ENCODE measurements at regions not wholly inside any gene's neighbourhood (a gene's known extent, or its start where the extent isn't known, plus 50 kb on each side); places are given as distances from the start of the nearest gene placed in this dataset.

DNA sequence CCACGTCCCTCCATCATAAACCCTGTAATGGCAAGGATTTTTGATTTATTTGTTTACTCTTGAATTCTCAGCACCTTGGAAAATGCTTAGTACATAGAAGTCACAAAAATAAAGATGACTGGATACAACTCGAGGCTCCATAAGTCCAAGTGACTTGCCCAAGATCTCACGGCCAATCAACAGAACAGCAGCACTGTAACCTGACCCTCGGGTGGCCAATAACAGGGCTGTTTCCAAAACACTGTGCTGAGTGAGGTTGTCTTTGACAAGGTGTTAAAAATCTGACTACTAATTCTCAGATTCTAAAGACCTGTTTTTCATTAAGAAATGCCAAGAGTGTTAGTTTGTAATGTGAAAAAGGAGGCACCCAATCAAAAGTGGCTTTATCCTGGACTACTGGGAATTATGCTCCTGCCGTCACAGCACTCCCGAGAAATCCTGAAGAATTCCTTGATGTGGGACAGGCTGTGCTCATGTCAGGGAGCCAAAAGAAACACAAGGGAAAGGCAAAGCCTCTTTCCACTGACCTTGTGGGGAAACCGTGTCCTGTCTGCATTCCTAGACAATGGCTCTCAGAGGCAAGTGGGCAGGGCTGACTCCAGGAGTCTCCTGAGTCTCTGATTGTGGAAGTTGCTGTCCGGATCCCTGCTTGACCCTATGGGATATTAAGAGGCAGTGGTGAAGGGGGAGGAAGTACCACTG, 204.7 kb upstream of the PELI2 start:
- TF ChIP-seq, protein P1, sequence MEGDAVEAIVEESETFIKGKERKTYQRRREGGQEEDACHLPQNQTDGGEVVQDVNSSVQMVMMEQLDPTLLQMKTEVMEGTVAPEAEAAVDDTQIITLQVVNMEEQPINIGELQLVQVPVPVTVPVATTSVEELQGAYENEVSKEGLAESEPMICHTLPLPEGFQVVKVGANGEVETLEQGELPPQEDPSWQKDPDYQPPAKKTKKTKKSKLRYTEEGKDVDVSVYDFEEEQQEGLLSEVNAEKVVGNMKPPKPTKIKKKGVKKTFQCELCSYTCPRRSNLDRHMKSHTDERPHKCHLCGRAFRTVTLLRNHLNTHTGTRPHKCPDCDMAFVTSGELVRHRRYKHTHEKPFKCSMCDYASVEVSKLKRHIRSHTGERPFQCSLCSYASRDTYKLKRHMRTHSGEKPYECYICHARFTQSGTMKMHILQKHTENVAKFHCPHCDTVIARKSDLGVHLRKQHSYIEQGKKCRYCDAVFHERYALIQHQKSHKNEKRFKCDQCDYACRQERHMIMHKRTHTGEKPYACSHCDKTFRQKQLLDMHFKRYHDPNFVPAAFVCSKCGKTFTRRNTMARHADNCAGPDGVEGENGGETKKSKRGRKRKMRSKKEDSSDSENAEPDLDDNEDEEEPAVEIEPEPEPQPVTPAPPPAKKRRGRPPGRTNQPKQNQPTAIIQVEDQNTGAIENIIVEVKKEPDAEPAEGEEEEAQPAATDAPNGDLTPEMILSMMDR (IDR thresholded peaks at IDR 0.05) = no peak
- TF ChIP-seq POLR2AphosphoS5 (IDR thresholded peaks at IDR 0.05) = peak in 1 of 3 donors; percentile 11
- TF ChIP-seq POLR2A (IDR thresholded peaks at IDR 0.05) = no peak
- no peak for TF ChIP-seq EP300 (IDR thresholded peaks at IDR 0.05; ENCODE audit: low read depth)
